Activated CD8-positive, alpha-beta T cell treated with anti-CD3 and anti-CD28 coated beads, Interleukin-2, amount 10 ng/mL, durations not matched to agents 7 days and 5 days (primary cell): ENCODE measurements at regions not wholly inside any gene's neighbourhood (a gene's known extent, or its start where the extent isn't known, plus 50 kb on each side); places are given as distances from the start of the nearest gene placed in this dataset.

Experiments
- ATAC-seq: fragments of 150-1000 bp; cut with Tn5 transposase; one replicate; pipeline ENCODE4 v1.10.0; 2021; ENCODE audit warnings: moderate library complexity
- CTCF ChIA-PET: fragments of 350-600 bp; sonication (Branson Sonifier 250); formaldehyde crosslinking; loops from one replicate; lab custom pipeline; 2021; ENCODE audit warnings: antibody characterized with exemption; lab: Charles Lee
- POLR2A ChIA-PET: fragments of 350-600 bp; sonication (Branson Sonifier 250); formaldehyde crosslinking; loops from one replicate; lab custom pipeline; 2021; ENCODE audit warnings: antibody characterized with exemption; lab: Charles Lee
- DNase-seq: peaks from one replicate; pipeline ENCODE4 v3.0.0-alpha.2; 2020
- H3K27ac Mint-ChIP-seq: one replicate; pipeline ENCODE4 v1.8.0; 2021; ENCODE audit warnings: mild to moderate bottlenecking, mixed read lengths
- H3K27me3 Mint-ChIP-seq: one replicate; pipeline ENCODE4 v1.8.0; 2021; ENCODE audit warnings: low read depth, mixed read lengths
- H3K36me3 Mint-ChIP-seq: one replicate; pipeline ENCODE4 v1.8.0; 2021; ENCODE audit warnings: low read depth, mixed read lengths
- H3K4me1 Mint-ChIP-seq: one replicate; pipeline ENCODE4 v1.8.0; 2021; ENCODE audit warnings: low read depth, mixed read lengths
- H3K4me3 Mint-ChIP-seq: one replicate; pipeline ENCODE4 v1.8.0; 2021; ENCODE audit warnings: mild to moderate bottlenecking, mixed read lengths
- H3K9me3 Mint-ChIP-seq: one replicate; pipeline ENCODE4 v1.8.0; 2022; ENCODE audit warnings: mixed read lengths; ENCODE audit not compliant: insufficient read depth

- no peak for ATAC-seq
- H3K36me3 Mint-ChIP-seq, result no peaks in the 10 kb centered on the region
- H3K9me3 Mint-ChIP-seq, result peaks cover 17% of the 10 kb centered on the region
- ChIA-PET POLR2A (no interaction called here), CTCF (no interaction called here)
- H3K27ac Mint-ChIP-seq, result no peak overlapping the region
- H3K27me3 Mint-ChIP-seq, result no peaks in the 10 kb centered on the region
- no peak overlapping the region for H3K4me3 Mint-ChIP-seq
- no peak for DNase-seq
- peaks cover 3% of the 10 kb centered on the region for H3K4me1 Mint-ChIP-seq
These were observed 256.9 kb downstream of the GPATCH2 start for GRCh38 chr1:217373761-217374701.

GRCh38 chr1:217372049-217372970 lies 258.6 kb downstream of the GPATCH2 start:
- ChIA-PET POLR2A (no interaction called here), CTCF (no interaction called here)
- no peak overlapping the region for H3K27ac Mint-ChIP-seq
- H3K27me3 Mint-ChIP-seq, result no peaks in the 10 kb centered on the region
- no peak overlapping the region for H3K4me3 Mint-ChIP-seq
- DNase-seq (no peak), ATAC-seq (no peak)
- H3K9me3 Mint-ChIP-seq, result peaks cover 5% of the 10 kb centered on the region
- peaks cover 3% of the 10 kb centered on the region for H3K4me1 Mint-ChIP-seq
- no peaks in the 10 kb centered on the region for H3K36me3 Mint-ChIP-seq

GRCh38 chr1:217370757-217371156 lies 260.1 kb downstream of the GPATCH2 start:
- Mint-ChIP-seq H3K27ac (no peak overlapping the region), H3K4me1 (peaks cover 3% of the 10 kb centered on the region), H3K36me3 (no peaks in the 10 kb centered on the region), H3K4me3 (no peak overlapping the region), H3K27me3 (no peaks in the 10 kb centered on the region), H3K9me3 (peaks cover 5% of the 10 kb centered on the region)
- DNase-seq (no peak), ATAC-seq (no peak)
- CTCF ChIA-PET, result no interaction called here
- POLR2A ChIA-PET, result no interaction called here

GRCh38 chr1:217369996-217370551 lies 260.8 kb downstream of the GPATCH2 start:
- DNase-seq, result no peak
- Mint-ChIP-seq H3K36me3 (no peaks in the 10 kb centered on the region), H3K4me3 (no peak overlapping the region), H3K9me3 (peaks cover 5% of the 10 kb centered on the region), H3K27me3 (no peaks in the 10 kb centered on the region), H3K4me1 (peaks cover 3% of the 10 kb centered on the region), H3K27ac (no peak overlapping the region)
- ChIA-PET CTCF (no interaction called here), POLR2A (no interaction called here)
- no peak for ATAC-seq

GRCh38 chr1:217369271-217369981 lies 261.5 kb downstream of the GPATCH2 start:
- H3K27me3 Mint-ChIP-seq, result no peaks in the 10 kb centered on the region
- no peak overlapping the region for H3K4me3 Mint-ChIP-seq
- H3K4me1 Mint-ChIP-seq, result peaks cover 3% of the 10 kb centered on the region
- no peaks in the 10 kb centered on the region for H3K36me3 Mint-ChIP-seq
- no peak for DNase-seq
- no peak for ATAC-seq
- CTCF ChIA-PET, result no interaction called here
- POLR2A ChIA-PET, result no interaction called here
- no peak overlapping the region for H3K27ac Mint-ChIP-seq
- peaks cover 5% of the 10 kb centered on the region for H3K9me3 Mint-ChIP-seq

GRCh38 chr1:217364220-217364619 lies 266.7 kb downstream of the GPATCH2 start:
- H3K4me1 Mint-ChIP-seq, result peaks cover under 1% of the 10 kb centered on the region
- ChIA-PET POLR2A (no interaction called here), CTCF (no interaction called here)
- ATAC-seq, result no peak
- H3K27me3 Mint-ChIP-seq, result no peaks in the 10 kb centered on the region
- H3K27ac Mint-ChIP-seq, result no peak overlapping the region
- H3K4me3 Mint-ChIP-seq, result no peak overlapping the region
- no peak for DNase-seq
- H3K9me3 Mint-ChIP-seq, result no peaks in the 10 kb centered on the region
- no peaks in the 10 kb centered on the region for H3K36me3 Mint-ChIP-seq

GRCh38 chr1:217363319-217363718 lies 267.6 kb downstream of the GPATCH2 start:
- Mint-ChIP-seq H3K4me1 (no peaks in the 10 kb centered on the region), H3K9me3 (no peaks in the 10 kb centered on the region), H3K27ac (no peak overlapping the region), H3K27me3 (no peaks in the 10 kb centered on the region), H3K4me3 (no peak overlapping the region), H3K36me3 (no peaks in the 10 kb centered on the region)
- ATAC-seq (no peak), DNase-seq (no peak)
- ChIA-PET CTCF (no interaction called here), POLR2A (no interaction called here)

- DNase-seq (no peak), ATAC-seq (no peak)
- Mint-ChIP-seq H3K9me3 (no peaks in the 10 kb centered on the region), H3K4me1 (no peaks in the 10 kb centered on the region), H3K27me3 (no peaks in the 10 kb centered on the region), H3K27ac (no peak overlapping the region), H3K4me3 (no peak overlapping the region), H3K36me3 (no peaks in the 10 kb centered on the region)
- ChIA-PET CTCF (no interaction called here), POLR2A (no interaction called here)
These were observed 270.4 kb downstream of the GPATCH2 start for GRCh38 chr1:217360510-217360909.

GRCh38 chr1:217354895-217355294 lies 276.0 kb downstream of the GPATCH2 start:
- H3K4me3 Mint-ChIP-seq, result no peak overlapping the region
- H3K27me3 Mint-ChIP-seq, result no peaks in the 10 kb centered on the region
- DNase-seq (no peak), ATAC-seq (no peak)
- ChIA-PET POLR2A (no interaction called here), CTCF (no interaction called here)
- H3K9me3 Mint-ChIP-seq, result no peaks in the 10 kb centered on the region
- no peaks in the 10 kb centered on the region for H3K4me1 Mint-ChIP-seq
- H3K27ac Mint-ChIP-seq, result no peak overlapping the region
- H3K36me3 Mint-ChIP-seq, result no peaks in the 10 kb centered on the region

GRCh38 chr1:217348960-217349664 lies 281.8 kb downstream of the GPATCH2 start:
- Mint-ChIP-seq H3K4me1 (no peaks in the 10 kb centered on the region), H3K36me3 (no peaks in the 10 kb centered on the region), H3K27me3 (no peaks in the 10 kb centered on the region), H3K27ac (no peak overlapping the region), H3K4me3 (no peak overlapping the region), H3K9me3 (no peaks in the 10 kb centered on the region)
- no peak for DNase-seq
- POLR2A ChIA-PET, result no interaction called here
- ATAC-seq, result no peak
- CTCF ChIA-PET, result no interaction called here

GRCh38 chr1:217344712-217345111 lies 286.2 kb downstream of the GPATCH2 start:
- ChIA-PET POLR2A (no interaction called here), CTCF (no interaction called here)
- Mint-ChIP-seq H3K36me3 (no peaks in the 10 kb centered on the region), H3K27ac (no peak overlapping the region), H3K27me3 (no peaks in the 10 kb centered on the region), H3K4me1 (no peaks in the 10 kb centered on the region), H3K4me3 (no peak overlapping the region), H3K9me3 (no peaks in the 10 kb centered on the region)
- DNase-seq (no peak), ATAC-seq (no peak)
